ENCODE measurements at regions not wholly inside any gene's neighbourhood (a gene's known extent, or its start where the extent isn't known, plus 50 kb on each side); places are given as distances from the start of the nearest gene placed in this dataset.
A peak's percentile ranks its signal among the peaks of the same experiment; 100 is the strongest.
"Not testable (repeated sequence)": the region's sequence is repeated elsewhere in the genome, so short reads cannot be mapped to it uniquely, and the experiment has no call there.

DNA sequence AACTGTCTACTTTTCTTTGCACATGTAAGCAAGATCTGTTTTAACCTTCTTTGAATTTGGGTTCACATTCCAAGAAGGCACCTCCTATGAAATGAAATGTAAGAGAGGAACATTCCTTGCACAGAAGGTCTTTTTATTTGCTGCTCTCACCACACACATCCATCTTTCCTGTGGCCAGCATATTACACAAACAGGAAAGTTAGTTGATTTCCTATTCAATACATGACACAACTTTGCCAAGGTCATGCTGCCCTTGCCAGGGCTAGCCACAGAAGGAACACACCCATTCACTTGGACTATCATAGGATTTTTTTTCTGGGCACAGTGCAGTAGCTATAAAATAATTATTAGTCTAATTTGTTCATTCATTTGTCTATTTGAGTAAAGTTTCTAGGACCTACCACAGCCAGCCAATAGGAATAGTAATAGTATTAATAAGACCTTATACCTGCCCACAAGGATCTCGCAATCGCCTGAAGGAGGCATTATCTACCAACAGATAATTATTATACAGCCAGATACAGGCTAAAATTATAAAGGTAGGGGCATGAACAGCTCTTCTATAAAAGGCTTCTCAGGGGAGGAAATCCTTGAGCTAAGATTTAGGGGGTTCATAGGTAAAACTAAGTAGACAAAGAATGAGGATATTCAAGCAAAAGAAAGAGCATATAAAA, 78.1 kb upstream of the NREP start:
- H3K27me3 ChIP-seq: no peaks in the 10 kb centered on the region
- no peak overlapping the region for H3K27ac ChIP-seq
- H3K4me3 ChIP-seq: no peak overlapping the region
- peak overlapping the region in 3 of 11 experiments; percentile 5 to 31 (median 16); a peak in 3 of 22 replicates for H3K4me2 ChIP-seq
- H3K36me3 ChIP-seq: no peaks in the 10 kb centered on the region
- H3K4me1 ChIP-seq: peaks cover 5 to 12% (median 7%) of the 10 kb centered on the region in 10 experiments; a peak in 14 of 20 replicates
- H4K20me1 ChIP-seq: no peaks in the 10 kb centered on the region
- H3K9me3 ChIP-seq (replicated peaks in 1 of 11): peaks cover 0 to 6% (median 0%) of the 10 kb centered on the region in 11 experiments; a peak in 1 of 22 replicates
- H3K9ac ChIP-seq: no peak overlapping the region
- no peak for TF ChIP-seq Cebpa-rat (IDR thresholded peaks at IDR 0.05)

DNA sequence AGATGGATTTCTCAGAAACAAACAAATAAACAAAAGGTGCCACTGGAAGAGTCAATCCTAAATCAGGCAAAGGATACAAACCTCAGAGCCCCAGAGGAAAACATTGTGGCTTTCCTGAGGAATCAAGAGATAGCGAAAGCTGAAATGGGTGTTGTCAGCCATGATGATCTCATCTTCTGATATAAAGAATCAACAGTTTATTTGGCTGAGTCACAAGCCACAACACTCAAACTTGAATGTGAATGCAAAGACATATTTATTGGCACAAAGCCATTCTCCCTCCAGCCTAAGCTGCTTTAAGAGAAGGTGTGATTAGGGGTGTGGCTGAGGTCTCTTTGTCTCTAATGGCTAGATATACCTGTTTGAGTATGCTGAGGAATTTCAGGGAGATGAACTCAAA, 73.3 kb upstream of the NREP start:
- no peak for TF ChIP-seq Cebpa-rat (IDR thresholded peaks at IDR 0.05)
- H3K27ac ChIP-seq: no peak overlapping the region
- no peaks in the 10 kb centered on the region for H3K36me3 ChIP-seq
- no peaks in the 10 kb centered on the region for H4K20me1 ChIP-seq
- H3K9ac ChIP-seq: no peak overlapping the region
- peaks cover 9 to 18% (median 11%) of the 10 kb centered on the region in 11 experiments; a peak in 16 of 22 replicates for H3K9me3 ChIP-seq (replicated peaks in 1 of 11)
- peaks cover 6 to 15% (median 10%) of the 10 kb centered on the region in 10 experiments; a peak in 14 of 20 replicates for H3K4me1 ChIP-seq
- no peak overlapping the region for H3K4me3 ChIP-seq
- H3K4me2 ChIP-seq: peak overlapping the region in 10 of 11 experiments; percentile 3 to 48 (median 26); a peak in 16 of 22 replicates
- H3K27me3 ChIP-seq: no peaks in the 10 kb centered on the region

- Histone ChIP-seq H3K9ac (no peak overlapping the region), H3K4me3 (no peak overlapping the region), H4K20me1 (no peaks in the 10 kb centered on the region), H3K36me3 (no peaks in the 10 kb centered on the region), H3K27ac (no peak overlapping the region), H3K4me2 (peak overlapping the region in 8 of 11 experiments; percentile 7 to 48 (median 26); a peak in 11 of 22 replicates), H3K27me3 (no peaks in the 10 kb centered on the region), H3K4me1 (peaks cover 6 to 15% (median 9%) of the 10 kb centered on the region in 10 experiments; a peak in 13 of 20 replicates), H3K9me3 (replicated peaks in 1 of 11) (peaks cover 9 to 18% (median 11%) of the 10 kb centered on the region in 11 experiments; a peak in 16 of 22 replicates)
- no peak for TF ChIP-seq Cebpa-rat (IDR thresholded peaks at IDR 0.05)
These were observed 72.7 kb upstream of the NREP start for GRCh38 chr5:111829701-111830100.

- H3K4me3 ChIP-seq: no peak overlapping the region
- H3K27me3 ChIP-seq: no peaks in the 10 kb centered on the region
- no peaks in the 10 kb centered on the region for H3K36me3 ChIP-seq
- H3K9ac ChIP-seq: no peak overlapping the region
- H4K20me1 ChIP-seq: no peaks in the 10 kb centered on the region
- H3K4me1 ChIP-seq: peaks cover 6 to 15% (median 9%) of the 10 kb centered on the region in 10 experiments; a peak in 13 of 20 replicates
- no peak overlapping the region for H3K27ac ChIP-seq
- no peak overlapping the region for H3K4me2 ChIP-seq
- TF ChIP-seq Cebpa-rat (IDR thresholded peaks at IDR 0.05): no peak
- H3K9me3 ChIP-seq (replicated peaks in 1 of 11): peaks cover 9 to 18% (median 11%) of the 10 kb centered on the region in 11 experiments; a peak in 16 of 22 replicates
These were observed 69.1 kb upstream of the NREP start for GRCh38 chr5:111826064-111826463.

GRCh38 chr5:111820072-111820471, 63.1 kb upstream of the NREP start:
- H3K4me2 ChIP-seq: no peak overlapping the region
- H3K9ac ChIP-seq: no peak overlapping the region
- no peaks in the 10 kb centered on the region for H3K27me3 ChIP-seq
- no peak overlapping the region for H3K4me3 ChIP-seq
- H3K27ac ChIP-seq: no peak overlapping the region
- peaks cover 9 to 15% (median 14%) of the 10 kb centered on the region in 11 experiments for H3K9me3 ChIP-seq (replicated peaks in 1 of 11)
- no peaks in the 10 kb centered on the region for H4K20me1 ChIP-seq
- no peaks in the 10 kb centered on the region for H3K36me3 ChIP-seq
- TF ChIP-seq Cebpa-rat (IDR thresholded peaks at IDR 0.05): no peak
- no peaks in the 10 kb centered on the region for H3K4me1 ChIP-seq

- H3K9me3 ChIP-seq (replicated peaks in 1 of 11): peaks cover 9 to 15% (median 14%) of the 10 kb centered on the region in 11 experiments
- not testable (repeated sequence) for H3K4me3 ChIP-seq, H3K4me1 ChIP-seq, H3K27ac ChIP-seq, H4K20me1 ChIP-seq, H3K9ac ChIP-seq, H3K27me3 ChIP-seq, H3K4me2 ChIP-seq, H3K36me3 ChIP-seq
These were observed 62.0 kb upstream of the NREP start for GRCh38 chr5:111819028-111819427.

GRCh38 chr5:111813537-111813936, 56.5 kb upstream of the NREP start:
- Histone ChIP-seq H3K27ac (no peak overlapping the region), H3K9me3 (replicated peaks in 1 of 11) (peaks cover 0 to 3% (median 0%) of the 10 kb centered on the region in 11 experiments; a peak in 1 of 22 replicates), H3K4me2 (no peak overlapping the region), H3K4me1 (peaks cover 0 to 7% (median 0%) of the 10 kb centered on the region in 10 experiments; a peak in 2 of 20 replicates), H3K4me3 (no peak overlapping the region), H3K9ac (no peak overlapping the region), H4K20me1 (no peaks in the 10 kb centered on the region), H3K27me3 (no peaks in the 10 kb centered on the region), H3K36me3 (no peaks in the 10 kb centered on the region)
- no peak for TF ChIP-seq Cebpa-rat (IDR thresholded peaks at IDR 0.05)

- Histone ChIP-seq H3K9ac (no peak overlapping the region), H3K27me3 (no peaks in the 10 kb centered on the region), H3K4me3 (no peak overlapping the region), H3K4me2 (no peak overlapping the region), H3K27ac (no peak overlapping the region), H3K36me3 (no peaks in the 10 kb centered on the region), H4K20me1 (no peaks in the 10 kb centered on the region), H3K4me1 (peaks cover 0 to 7% (median 0%) of the 10 kb centered on the region in 10 experiments; a peak in 2 of 20 replicates), H3K9me3 (replicated peaks in 1 of 11) (0 out of 22 replicates have a peak, but pooled peaks cover 0 to 3% (median 0%) of the 10 kb centered on the region in 11 experiments)
- TF ChIP-seq Cebpa-rat (IDR thresholded peaks at IDR 0.05): no peak
These were observed 53.1 kb upstream of the NREP start for GRCh38 chr5:111810112-111810511.
